Activated naive CD8-positive, alpha-beta T cell treated with anti-CD3 and anti-CD28 coated beads, Interleukin-2, amount 50 U/mL, for 16 hours (primary cell): ENCODE measurements at regions not wholly inside any gene's neighbourhood (a gene's known extent, or its start where the extent isn't known, plus 50 kb on each side); places are given as distances from the start of the nearest gene placed in this dataset.
"Not testable (repeated sequence)": the region's sequence is repeated elsewhere in the genome, so short reads cannot be mapped to it uniquely, and the experiment has no call there.

Experiments used
- DNase-seq: peaks from one replicate; pipeline ENCODE4 v3.0.0-alpha.2; 2020; ENCODE audit warnings: low read depth, low spot score

- DNase-seq: no peak
Observed at GRCh38 chr2:226329180-226329579, 470.4 kb downstream of the IRS1 start.

DNA sequence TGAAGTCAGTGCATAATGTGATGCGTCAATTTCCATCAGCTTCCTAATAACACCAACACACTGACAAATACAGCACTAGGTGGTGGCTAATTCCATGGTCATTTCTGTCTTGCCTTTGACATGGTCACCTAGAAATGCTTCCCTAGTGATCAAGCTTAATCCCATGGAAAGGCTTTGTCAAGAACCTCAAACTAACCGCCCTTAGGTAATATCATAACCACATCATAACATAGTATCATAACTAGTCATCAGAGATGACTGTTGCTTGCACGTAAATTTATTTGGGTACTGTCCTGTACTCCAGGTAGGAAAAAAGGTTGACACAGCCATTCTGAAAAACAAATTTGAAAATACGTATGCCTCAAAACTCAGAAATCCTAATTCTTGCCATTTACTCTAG lies 471.8 kb downstream of the IRS1 start:
- DNase-seq: no peak

DNA sequence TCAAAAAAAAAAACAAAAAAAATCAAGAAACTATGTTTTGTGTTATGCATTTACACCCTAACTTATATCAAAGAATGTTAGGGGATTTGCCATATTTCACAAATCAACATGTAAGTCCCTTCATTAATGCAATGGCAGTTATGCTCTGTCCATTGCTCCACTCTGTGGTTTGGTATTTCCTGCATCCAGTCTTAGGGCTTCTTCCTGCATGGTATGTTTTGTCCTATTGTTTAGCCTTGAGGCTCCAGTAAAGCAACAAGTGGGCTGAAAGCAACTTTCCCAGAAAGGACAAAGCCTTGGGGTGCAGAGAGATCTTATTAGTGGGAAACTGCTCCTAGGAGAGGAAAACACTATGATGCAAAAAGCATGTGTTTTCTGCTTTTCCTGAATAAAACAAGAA lies 474.1 kb downstream of the IRS1 start:
- DNase-seq: no peak

GRCh38 chr2:226320076-226320948 lies 479.3 kb downstream of the IRS1 start:
- no peak for DNase-seq

- DNase-seq: no peak
Observed at GRCh38 chr2:226317970-226318369, 481.6 kb downstream of the IRS1 start.

GRCh38 chr2:226313060-226313459 lies 486.6 kb downstream of the IRS1 start:
- DNase-seq: no peak

- no peak for DNase-seq
Observed at GRCh38 chr2:226312155-226312554, 487.5 kb downstream of the IRS1 start.

DNA sequence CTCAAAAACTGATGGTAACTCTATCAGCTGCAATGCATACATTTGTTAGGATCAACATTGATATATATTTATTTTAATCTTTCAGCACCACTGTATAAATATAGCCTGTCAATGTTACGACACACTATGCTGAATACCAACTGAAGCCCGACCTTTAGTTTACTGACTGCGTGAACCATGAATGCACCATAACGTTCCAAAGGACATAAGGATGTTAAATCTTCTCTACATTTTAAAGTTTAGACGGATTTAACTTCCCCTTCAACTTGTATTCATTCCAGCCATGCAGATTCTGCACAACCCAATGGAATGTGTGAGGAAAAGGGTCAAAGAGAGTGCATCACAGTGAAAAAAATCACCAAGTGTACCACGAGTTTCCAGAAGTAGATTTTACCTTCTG lies 489.5 kb downstream of the IRS1 start:
- DNase-seq: no peak

- DNase-seq: no peak
Observed at GRCh38 chr2:226308986-226309385, 490.6 kb downstream of the IRS1 start.

DNA sequence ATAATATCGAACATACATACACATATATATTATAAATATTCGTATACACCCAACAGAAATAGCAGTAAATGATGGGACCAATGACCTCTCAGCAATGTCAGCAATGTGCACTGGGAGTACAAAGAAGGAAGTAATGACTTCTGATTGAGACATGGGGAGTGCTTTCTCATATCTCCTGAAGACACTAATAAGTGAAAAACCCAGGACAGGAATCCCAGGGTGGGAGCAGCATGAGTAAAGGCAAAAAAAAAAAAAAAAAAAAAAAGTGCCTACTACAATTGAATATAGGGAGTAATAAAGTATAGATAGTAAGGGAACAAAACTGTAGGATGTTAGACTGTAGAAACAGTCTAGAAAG lies 491.3 kb downstream of the IRS1 start:
- DNase-seq: no peak

GRCh38 chr2:226307487-226308322 lies 491.9 kb downstream of the IRS1 start:
- DNase-seq: no peak

- DNase-seq: no peak
Observed at GRCh38 chr2:226306969-226307368, 492.7 kb downstream of the IRS1 start.

- no peak for DNase-seq
Observed at GRCh38 chr2:226304308-226304707, 495.3 kb downstream of the IRS1 start.

DNA sequence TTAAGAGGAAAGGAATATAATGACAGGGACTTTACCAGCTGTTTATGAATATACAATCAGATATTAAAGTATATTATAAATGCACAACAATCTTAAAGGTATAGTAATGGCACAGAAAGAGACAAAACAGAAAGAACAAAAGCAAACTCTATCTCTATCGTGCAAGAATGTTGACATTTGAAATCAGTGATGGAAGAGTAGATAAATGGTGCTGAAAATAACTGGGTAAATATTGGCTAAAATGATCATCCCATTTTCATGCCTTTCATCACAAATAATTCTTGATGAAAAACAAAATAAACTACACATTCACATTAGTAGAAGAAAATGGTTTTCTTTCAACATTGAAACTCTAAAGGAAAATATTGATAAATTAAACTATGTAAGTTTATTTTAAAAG lies 495.9 kb downstream of the IRS1 start:
- DNase-seq: no peak

GRCh38 chr2:226300196-226300886 lies 499.3 kb downstream of the IRS1 start:
- DNase-seq: no peak

- no peak for DNase-seq
Observed at GRCh38 chr2:226299771-226300170, 499.8 kb downstream of the IRS1 start.

DNA sequence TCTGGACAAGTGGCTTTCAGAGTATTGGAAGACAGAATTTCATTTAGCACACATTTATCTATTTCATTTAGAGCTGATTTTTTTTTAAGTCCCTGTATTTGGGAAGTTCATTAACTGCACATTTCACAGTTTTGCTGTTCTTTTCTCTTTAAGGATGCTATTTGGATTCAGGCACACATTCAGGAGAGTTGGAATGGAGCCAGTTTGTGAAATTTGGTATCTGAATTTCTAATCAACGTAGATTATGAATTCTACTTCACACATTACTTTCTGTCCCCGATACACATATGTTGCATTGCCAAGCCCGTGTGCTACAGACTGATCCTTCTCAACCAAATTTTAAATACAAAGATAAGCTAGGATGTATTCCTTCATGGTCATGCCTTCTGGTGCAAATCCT lies 503.9 kb downstream of the IRS1 start:
- DNase-seq: no peak

DNA sequence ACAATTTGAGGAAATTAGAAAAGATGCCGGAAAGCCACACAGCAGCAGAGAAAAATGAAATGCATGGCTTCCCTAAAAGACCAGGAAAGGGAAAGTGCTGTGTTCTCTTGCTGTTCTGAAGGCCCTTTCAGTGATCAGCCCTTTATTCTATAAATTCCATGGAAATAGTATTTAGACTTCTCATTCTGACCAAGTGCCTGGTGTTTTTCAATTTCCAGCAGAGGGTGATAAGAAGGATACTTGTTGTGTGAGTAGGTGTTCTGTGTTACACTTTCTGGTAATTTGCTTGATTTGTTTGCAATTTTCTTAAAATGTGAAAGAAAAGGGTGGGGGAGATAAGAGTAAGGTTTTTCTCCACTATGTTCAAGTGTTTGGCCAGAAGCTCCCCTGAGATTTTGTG lies 504.5 kb downstream of the IRS1 start:
- no peak for DNase-seq

DNA sequence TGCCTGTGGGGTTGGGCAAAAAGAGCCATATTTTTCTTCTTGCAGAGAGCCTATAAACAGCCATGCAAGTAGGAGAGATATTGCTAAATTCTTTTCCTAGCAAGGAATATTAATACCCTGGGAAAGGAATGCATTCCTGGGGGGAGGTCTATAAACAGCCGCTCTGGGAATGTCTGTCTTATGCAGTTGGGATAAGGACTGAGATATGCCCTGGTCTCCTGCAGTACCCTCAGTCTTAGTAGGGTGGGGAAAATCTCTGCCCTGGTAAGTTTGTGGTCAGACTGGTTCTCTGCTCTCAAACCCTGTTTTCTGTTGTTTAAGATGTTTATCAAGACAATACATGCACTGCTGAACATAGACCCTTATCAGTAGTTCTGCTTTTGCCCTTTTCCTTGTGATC lies 508.3 kb downstream of the IRS1 start:
- DNase-seq: not testable (repeated sequence)

GRCh38 chr2:226286916-226287315 lies 512.7 kb downstream of the IRS1 start:
- DNase-seq: no peak

GRCh38 chr2:226283796-226284195 lies 515.8 kb downstream of the IRS1 start:
- DNase-seq: no peak

GRCh38 chr2:226282151-226282550 lies 517.5 kb downstream of the IRS1 start:
- DNase-seq: no peak
